ENCODE measurements at regions not wholly inside any gene's neighbourhood (a gene's known extent, or its start where the extent isn't known, plus 50 kb on each side); places are given as distances from the start of the nearest gene placed in this dataset.

- TF ChIP-seq CTCF (conservative IDR thresholded peaks at IDR 0.05 in 1 of 2, IDR thresholded peaks at IDR 0.05 in 1 of 2; ENCODE audit: low read depth in 1 of 2, low read length in 2 of 2) (no peak), EZH2 (IDR thresholded peaks at IDR 0.05; ENCODE audit: low read length, missing control alignments) (no peak)
- no peak overlapping the region for H3K27ac ChIP-seq (ENCODE audit: insufficient read depth, low read length)
- no peaks in the 10 kb centered on the region for H3K79me2 ChIP-seq (ENCODE audit: control insufficient read depth, insufficient read depth, low read length)
- H3K9ac ChIP-seq (ENCODE audit: insufficient read depth, low read length): no peak overlapping the region
- H3K4me1 ChIP-seq (ENCODE audit: control insufficient read depth, extremely low read depth, insufficient read depth, low read length): no peaks in the 10 kb centered on the region
- no peak overlapping the region for H3K4me3 ChIP-seq (replicated peaks in 1 of 4; ENCODE audit: control extremely low read depth in 1 of 4, insufficient read depth in 1 of 4, low read depth in 3 of 4, low read length in 4 of 4)
- H3K36me3 ChIP-seq (ENCODE audit: control insufficient read depth, insufficient read depth, low read length): no peaks in the 10 kb centered on the region
- H2AFZ ChIP-seq (ENCODE audit: low read length): no peak overlapping the region
- no peaks in the 10 kb centered on the region for H4K20me1 ChIP-seq (ENCODE audit: control insufficient read depth, extremely low read depth, insufficient read depth, low read length)
- no peaks in the 10 kb centered on the region for H3K27me3 ChIP-seq (ENCODE audit: control insufficient read depth, insufficient read depth, low read length)
- no peak overlapping the region for H3K4me2 ChIP-seq (ENCODE audit: extremely low read depth, insufficient read depth, low read length)
- H3K9me3 ChIP-seq (ENCODE audit: control insufficient read depth, insufficient read depth, low read depth, low read length): no peaks in the 10 kb centered on the region
- no peak for DNase-seq (ENCODE audit: low read depth in 2 of 2)
Observed at GRCh38 chr3:87595798-87596197, 319.4 kb upstream of the POU1F1 start.

GRCh38 chr3:87581240-87581639 is 304.9 kb upstream of the POU1F1 start:
- H3K4me3 ChIP-seq (replicated peaks in 1 of 4; ENCODE audit: control extremely low read depth in 1 of 4, insufficient read depth in 1 of 4, low read depth in 3 of 4, low read length in 4 of 4): no peak overlapping the region
- no peaks in the 10 kb centered on the region for H3K9me3 ChIP-seq (ENCODE audit: control insufficient read depth, insufficient read depth, low read depth, low read length)
- TF ChIP-seq CTCF (conservative IDR thresholded peaks at IDR 0.05 in 1 of 2, IDR thresholded peaks at IDR 0.05 in 1 of 2; ENCODE audit: low read depth in 1 of 2, low read length in 2 of 2): no peak
- TF ChIP-seq EZH2 (IDR thresholded peaks at IDR 0.05; ENCODE audit: low read length, missing control alignments): no peak
- H3K9ac ChIP-seq (ENCODE audit: insufficient read depth, low read length): no peak overlapping the region
- no peak overlapping the region for H3K4me2 ChIP-seq (ENCODE audit: extremely low read depth, insufficient read depth, low read length)
- H3K79me2 ChIP-seq (ENCODE audit: control insufficient read depth, insufficient read depth, low read length): no peaks in the 10 kb centered on the region
- H2AFZ ChIP-seq (ENCODE audit: low read length): no peak overlapping the region
- no peak overlapping the region for H3K27ac ChIP-seq (ENCODE audit: insufficient read depth, low read length)
- H3K36me3 ChIP-seq (ENCODE audit: control insufficient read depth, insufficient read depth, low read length): no peaks in the 10 kb centered on the region
- H3K27me3 ChIP-seq (ENCODE audit: control insufficient read depth, insufficient read depth, low read length): no peaks in the 10 kb centered on the region
- H3K4me1 ChIP-seq (ENCODE audit: control insufficient read depth, extremely low read depth, insufficient read depth, low read length): no peaks in the 10 kb centered on the region
- DNase-seq (ENCODE audit: low read depth in 2 of 2): no peak
- no peaks in the 10 kb centered on the region for H4K20me1 ChIP-seq (ENCODE audit: control insufficient read depth, extremely low read depth, insufficient read depth, low read length)

- no peaks in the 10 kb centered on the region for H3K36me3 ChIP-seq (ENCODE audit: control insufficient read depth, insufficient read depth, low read length)
- H3K27ac ChIP-seq (ENCODE audit: insufficient read depth, low read length): no peak overlapping the region
- H3K9ac ChIP-seq (ENCODE audit: insufficient read depth, low read length): no peak overlapping the region
- no peaks in the 10 kb centered on the region for H3K9me3 ChIP-seq (ENCODE audit: control insufficient read depth, insufficient read depth, low read depth, low read length)
- no peak overlapping the region for H3K4me3 ChIP-seq (replicated peaks in 1 of 4; ENCODE audit: control extremely low read depth in 1 of 4, insufficient read depth in 1 of 4, low read depth in 3 of 4, low read length in 4 of 4)
- H4K20me1 ChIP-seq (ENCODE audit: control insufficient read depth, extremely low read depth, insufficient read depth, low read length): no peaks in the 10 kb centered on the region
- no peaks in the 10 kb centered on the region for H3K79me2 ChIP-seq (ENCODE audit: control insufficient read depth, insufficient read depth, low read length)
- no peak overlapping the region for H3K4me2 ChIP-seq (ENCODE audit: extremely low read depth, insufficient read depth, low read length)
- H3K4me1 ChIP-seq (ENCODE audit: control insufficient read depth, extremely low read depth, insufficient read depth, low read length): no peaks in the 10 kb centered on the region
- TF ChIP-seq CTCF (conservative IDR thresholded peaks at IDR 0.05 in 1 of 2, IDR thresholded peaks at IDR 0.05 in 1 of 2; ENCODE audit: low read depth in 1 of 2, low read length in 2 of 2) (no peak), EZH2 (IDR thresholded peaks at IDR 0.05; ENCODE audit: low read length, missing control alignments) (no peak)
- no peak for DNase-seq (ENCODE audit: low read depth in 2 of 2)
- H3K27me3 ChIP-seq (ENCODE audit: control insufficient read depth, insufficient read depth, low read length): no peaks in the 10 kb centered on the region
- no peak overlapping the region for H2AFZ ChIP-seq (ENCODE audit: low read length)
Observed at GRCh38 chr3:87576752-87577151, 300.4 kb upstream of the POU1F1 start.

Data from fibroblast of lung (primary cell).